C4-2B (cell line): ENCODE measurements at regions not wholly inside any gene's neighbourhood (a gene's known extent, or its start where the extent isn't known, plus 50 kb on each side); places are given as distances from the start of the nearest gene placed in this dataset.

Experiments
- ZFX ChIP-seq: fragments of 450-650 bp; IDR thresholded peaks from 2 replicates; pipeline ENCODE4 v1.6.1; 2017
- TF ChIP-seq, protein P1 (sequence below): fragments of 450-650 bp; conservative IDR thresholded peaks from 2 replicates; pipeline ENCODE4 v1.5.1; 2017; ENCODE audit warnings: mild to moderate bottlenecking

DNA sequence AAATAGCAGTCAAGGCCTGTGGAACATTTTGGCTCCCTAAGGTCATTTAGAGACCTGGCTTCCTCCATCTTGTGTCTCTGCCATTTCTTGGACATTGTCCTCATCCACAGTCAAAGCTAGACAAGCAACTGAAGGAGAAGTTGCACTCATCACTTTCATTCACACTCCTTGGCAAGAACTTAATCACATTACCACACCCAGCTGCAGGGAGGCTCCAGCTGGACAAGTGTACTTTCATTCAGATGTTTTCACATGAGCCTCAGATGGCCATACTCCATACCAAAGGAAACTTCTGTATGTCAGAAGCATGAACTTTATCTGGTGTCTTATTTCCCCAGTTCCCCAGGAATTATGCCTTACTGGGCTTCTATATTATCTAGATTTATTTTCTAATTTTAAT is 537.4 kb downstream of the TMEM135 start:
- TF ChIP-seq, protein P1, sequence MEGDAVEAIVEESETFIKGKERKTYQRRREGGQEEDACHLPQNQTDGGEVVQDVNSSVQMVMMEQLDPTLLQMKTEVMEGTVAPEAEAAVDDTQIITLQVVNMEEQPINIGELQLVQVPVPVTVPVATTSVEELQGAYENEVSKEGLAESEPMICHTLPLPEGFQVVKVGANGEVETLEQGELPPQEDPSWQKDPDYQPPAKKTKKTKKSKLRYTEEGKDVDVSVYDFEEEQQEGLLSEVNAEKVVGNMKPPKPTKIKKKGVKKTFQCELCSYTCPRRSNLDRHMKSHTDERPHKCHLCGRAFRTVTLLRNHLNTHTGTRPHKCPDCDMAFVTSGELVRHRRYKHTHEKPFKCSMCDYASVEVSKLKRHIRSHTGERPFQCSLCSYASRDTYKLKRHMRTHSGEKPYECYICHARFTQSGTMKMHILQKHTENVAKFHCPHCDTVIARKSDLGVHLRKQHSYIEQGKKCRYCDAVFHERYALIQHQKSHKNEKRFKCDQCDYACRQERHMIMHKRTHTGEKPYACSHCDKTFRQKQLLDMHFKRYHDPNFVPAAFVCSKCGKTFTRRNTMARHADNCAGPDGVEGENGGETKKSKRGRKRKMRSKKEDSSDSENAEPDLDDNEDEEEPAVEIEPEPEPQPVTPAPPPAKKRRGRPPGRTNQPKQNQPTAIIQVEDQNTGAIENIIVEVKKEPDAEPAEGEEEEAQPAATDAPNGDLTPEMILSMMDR, result no peak
- no peak for TF ChIP-seq ZFX
